ENCODE measurements at regions not wholly inside any gene's neighbourhood (a gene's known extent, or its start where the extent isn't known, plus 50 kb on each side); places are given as distances from the start of the nearest gene placed in this dataset.

- H3K27me3 ChIP-seq = no peaks in the 10 kb centered on the region
These were observed 1374.8 kb downstream of the PCDH7 start for GRCh38 chr4:32094987-32095386.

GRCh38 chr4:32102896-32103295 lies 1382.7 kb downstream of the PCDH7 start:
- Histone ChIP-seq H3K9me3 (no peaks in the 10 kb centered on the region), H3K4me1 (no peaks in the 10 kb centered on the region), H3K36me3 (no peaks in the 10 kb centered on the region), H3K4me3 (no peak overlapping the region), H3K27ac (no peak overlapping the region), H3K27me3 (no peaks in the 10 kb centered on the region)
- intact Hi-C loops (cut with DNase I; ENCODE audit: low total_unique reads) (no loop called here), in situ Hi-C loops (cut with MboI; ENCODE audit: low sequenced_read_pairs in 4 of 4) (no loop called here)
- ATAC-seq = no peak
- no peak for TF ChIP-seq CTCF (IDR thresholded peaks at IDR 0.05 in 4 of 5, conservative IDR thresholded peaks at IDR 0.05 in 1 of 5)
- TF ChIP-seq POLR2A (IDR thresholded peaks at IDR 0.05) = no peak
- no peak for DNase-seq

More at GRCh38 chr4:32094987-32095386, 1374.8 kb downstream of the PCDH7 start:
- H3K4me3 ChIP-seq = no peak overlapping the region
- no peak for ATAC-seq
- H3K4me1 ChIP-seq = no peaks in the 10 kb centered on the region
- H3K36me3 ChIP-seq = no peaks in the 10 kb centered on the region
- DNase-seq = no peak
- H3K9me3 ChIP-seq = no peaks in the 10 kb centered on the region
- TF ChIP-seq POLR2A (IDR thresholded peaks at IDR 0.05) (no peak), CTCF (IDR thresholded peaks at IDR 0.05 in 4 of 5, conservative IDR thresholded peaks at IDR 0.05 in 1 of 5) (no peak)
- in situ Hi-C loops (cut with MboI; ENCODE audit: low sequenced_read_pairs in 4 of 4) (no loop called here), intact Hi-C loops (cut with DNase I; ENCODE audit: low total_unique reads) (no loop called here)
- H3K27ac ChIP-seq = no peak overlapping the region

- Histone ChIP-seq H3K4me3 (no peak overlapping the region), H3K27me3 (no peaks in the 10 kb centered on the region), H3K36me3 (no peaks in the 10 kb centered on the region), H3K27ac (no peak overlapping the region), H3K9me3 (no peaks in the 10 kb centered on the region), H3K4me1 (no peaks in the 10 kb centered on the region)
- TF ChIP-seq POLR2A (IDR thresholded peaks at IDR 0.05) (no peak), CTCF (IDR thresholded peaks at IDR 0.05 in 4 of 5, conservative IDR thresholded peaks at IDR 0.05 in 1 of 5) (no peak)
- in situ Hi-C loops (cut with MboI; ENCODE audit: low sequenced_read_pairs in 4 of 4) = no loop called here
- intact Hi-C loops (cut with DNase I; ENCODE audit: low total_unique reads) = no loop called here
- DNase-seq (no peak), ATAC-seq (no peak)
These were observed 1386.6 kb downstream of the PCDH7 start for GRCh38 chr4:32106767-32107166.

GRCh38 chr4:32112891-32113290 lies 1392.7 kb downstream of the PCDH7 start:
- no peaks in the 10 kb centered on the region for H3K4me1 ChIP-seq
- no peak overlapping the region for H3K27ac ChIP-seq
- H3K36me3 ChIP-seq = no peaks in the 10 kb centered on the region
- in situ Hi-C loops (cut with MboI; ENCODE audit: low sequenced_read_pairs in 4 of 4) (no loop called here), intact Hi-C loops (cut with DNase I; ENCODE audit: low total_unique reads) (no loop called here)
- no peak for ATAC-seq
- no peak for DNase-seq
- no peak for TF ChIP-seq CTCF (IDR thresholded peaks at IDR 0.05 in 4 of 5, conservative IDR thresholded peaks at IDR 0.05 in 1 of 5)
- no peak overlapping the region for H3K4me3 ChIP-seq
- H3K27me3 ChIP-seq = no peaks in the 10 kb centered on the region
- H3K9me3 ChIP-seq = no peaks in the 10 kb centered on the region

- intact Hi-C loops (cut with DNase I; ENCODE audit: low total_unique reads) = no loop called here
- TF ChIP-seq CTCF (IDR thresholded peaks at IDR 0.05 in 4 of 5, conservative IDR thresholded peaks at IDR 0.05 in 1 of 5) = no peak
- no peak for TF ChIP-seq POLR2A (IDR thresholded peaks at IDR 0.05)
- Histone ChIP-seq H3K4me1 (no peaks in the 10 kb centered on the region), H3K27ac (no peak overlapping the region), H3K36me3 (no peaks in the 10 kb centered on the region), H3K9me3 (no peaks in the 10 kb centered on the region), H3K27me3 (no peaks in the 10 kb centered on the region), H3K4me3 (no peak overlapping the region)
- DNase-seq (no peak), ATAC-seq (no peak)
- in situ Hi-C loops (cut with MboI; ENCODE audit: low sequenced_read_pairs in 4 of 4) = no loop called here
These were observed 1397.5 kb downstream of the PCDH7 start for GRCh38 chr4:32117693-32118092.
